Activated CD4-positive, alpha-beta memory T cell treated with anti-CD3 and anti-CD28 coated beads, Interleukin-2, amount 10 ng/mL, durations not matched to agents 7 days and 5 days (primary cell): ENCODE measurements at regions not wholly inside any gene's neighbourhood (a gene's known extent, or its start where the extent isn't known, plus 50 kb on each side); places are given as distances from the start of the nearest gene placed in this dataset.
A peak's percentile ranks its signal among the peaks of the same experiment; 100 is the strongest.

Experiments
- CTCF ChIA-PET: fragments of 350-600 bp; sonication (Branson Sonifier 250); formaldehyde crosslinking; loops from one replicate; lab custom pipeline; 2021; ENCODE audit warnings: antibody characterized with exemption, inconsistent platforms; lab: Charles Lee
- POLR2A ChIA-PET: fragments of 350-600 bp; sonication (Branson Sonifier 250); formaldehyde crosslinking; loops from one replicate; lab custom pipeline; 2021; ENCODE audit warnings: antibody characterized with exemption; lab: Charles Lee
- DNase-seq: peaks from one replicate; pipeline ENCODE4 v3.0.0-alpha.2; 2020
- H3K27ac Mint-ChIP-seq: one replicate; pipeline ENCODE4 v1.8.0; 2021; ENCODE audit warnings: mild to moderate bottlenecking, mixed read lengths
- H3K27me3 Mint-ChIP-seq: one replicate; pipeline ENCODE4 v1.8.0; 2021; ENCODE audit warnings: mixed read lengths
- H3K36me3 Mint-ChIP-seq: one replicate; pipeline ENCODE4 v1.8.0; 2021; ENCODE audit warnings: low read depth, mixed read lengths
- H3K4me1 Mint-ChIP-seq: one replicate; pipeline ENCODE4 v1.8.0; 2021; ENCODE audit warnings: mixed read lengths
- H3K4me3 Mint-ChIP-seq: one replicate; pipeline ENCODE4 v1.8.0; 2021; ENCODE audit warnings: mild to moderate bottlenecking, mixed read lengths
- H3K9me3 Mint-ChIP-seq: one replicate; pipeline ENCODE4 v1.8.0; 2021; ENCODE audit warnings: mixed read lengths

GRCh38 chr1:186620566-186621350 lies 59.5 kb downstream of the PTGS2 start:
- H3K27me3 Mint-ChIP-seq, result peaks cover 10% of the 10 kb centered on the region
- no peak for DNase-seq
- CTCF ChIA-PET, result no interaction called here
- POLR2A ChIA-PET, result no interaction called here
- no peak overlapping the region for H3K4me3 Mint-ChIP-seq
- no peak overlapping the region for H3K27ac Mint-ChIP-seq
- H3K9me3 Mint-ChIP-seq, result no peaks in the 10 kb centered on the region
- H3K36me3 Mint-ChIP-seq, result no peaks in the 10 kb centered on the region
- peaks cover 24% of the 10 kb centered on the region for H3K4me1 Mint-ChIP-seq

GRCh38 chr1:186618401-186619170 lies 61.6 kb downstream of the PTGS2 start:
- H3K27me3 Mint-ChIP-seq, result peaks cover 16% of the 10 kb centered on the region
- peak; percentile 63 for DNase-seq
- H3K36me3 Mint-ChIP-seq, result no peaks in the 10 kb centered on the region
- peaks cover 38% of the 10 kb centered on the region for H3K4me1 Mint-ChIP-seq
- H3K9me3 Mint-ChIP-seq, result no peaks in the 10 kb centered on the region
- ChIA-PET CTCF (interaction anchor here (1.5 kb wide), 2 partner anchors 15 to 215 kb away, joined by 4 to 6 read pairs; no protein-coding TSS in a partner anchor), POLR2A (interaction anchor here (1.0 to 1.5 kb wide), 2 partner anchors 10 to 244 kb away, joined by 3 to 6 read pairs; partner anchors contain the start of gene TPR)
- no peak overlapping the region for H3K27ac Mint-ChIP-seq
- H3K4me3 Mint-ChIP-seq, result peak overlapping the region; percentile 58

GRCh38 chr1:186617926-186618325 lies 62.3 kb downstream of the PTGS2 start:
- peaks cover 15% of the 10 kb centered on the region for H3K27me3 Mint-ChIP-seq
- H3K27ac Mint-ChIP-seq, result no peak overlapping the region
- H3K4me3 Mint-ChIP-seq, result peak overlapping the region; percentile 8
- POLR2A ChIA-PET, result interaction anchor here (1.0 to 1.5 kb wide), 2 partner anchors 9 to 243 kb away, joined by 3 to 6 read pairs; partner anchors contain the start of gene TPR
- no peaks in the 10 kb centered on the region for H3K36me3 Mint-ChIP-seq
- peaks cover 38% of the 10 kb centered on the region for H3K4me1 Mint-ChIP-seq
- H3K9me3 Mint-ChIP-seq, result no peaks in the 10 kb centered on the region
- CTCF ChIA-PET, result interaction anchor here (1.5 kb wide), 1 partner anchor 214 kb away, joined by 6 read pairs; no protein-coding TSS in a partner anchor
- DNase-seq, result no peak

DNA sequence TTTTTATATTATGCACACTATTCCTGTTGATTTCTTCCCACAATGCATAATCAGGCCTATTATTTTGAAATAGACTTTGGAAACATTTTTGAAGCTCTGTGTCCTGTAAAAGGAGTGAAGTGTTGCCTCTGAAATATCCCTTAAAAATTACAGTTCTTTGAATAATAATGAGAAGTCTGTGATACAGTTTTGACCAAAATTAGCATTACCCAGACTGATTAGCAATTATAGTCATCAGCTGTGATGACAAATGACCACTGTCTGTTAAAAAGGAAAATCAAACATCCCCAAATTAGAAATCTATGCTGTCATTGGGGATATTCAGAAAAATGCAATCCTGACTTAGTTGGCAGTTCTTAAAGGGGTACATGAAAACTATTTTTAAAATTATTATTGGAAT lies 63.7 kb downstream of the PTGS2 start:
- Mint-ChIP-seq H3K27ac (no peak overlapping the region), H3K9me3 (no peaks in the 10 kb centered on the region), H3K4me1 (peaks cover 38% of the 10 kb centered on the region), H3K27me3 (peaks cover 20% of the 10 kb centered on the region), H3K36me3 (no peaks in the 10 kb centered on the region), H3K4me3 (no peak overlapping the region)
- no peak for DNase-seq
- POLR2A ChIA-PET, result no interaction called here
- CTCF ChIA-PET, result no interaction called here

DNA sequence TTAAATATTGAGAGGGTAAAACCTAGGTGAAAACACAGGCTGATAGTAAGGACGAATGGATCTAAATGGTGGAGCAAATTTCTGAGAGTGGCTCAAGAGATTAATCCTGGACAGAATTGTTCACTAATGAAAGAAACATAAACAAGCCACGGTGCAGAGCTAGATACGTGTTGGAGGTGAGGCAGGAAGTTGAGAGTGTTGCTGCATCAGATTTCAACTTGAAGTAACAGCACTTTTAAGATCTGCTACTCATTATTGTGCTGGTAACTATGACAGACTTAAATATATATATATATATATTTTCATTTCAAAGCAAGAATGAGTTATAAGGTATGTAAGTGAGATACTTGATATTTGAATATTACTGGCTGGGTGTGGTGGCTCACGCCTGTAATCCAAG lies 64.9 kb downstream of the PTGS2 start:
- POLR2A ChIA-PET, result no interaction called here
- DNase-seq, result no peak
- CTCF ChIA-PET, result no interaction called here
- peaks cover 22% of the 10 kb centered on the region for H3K27me3 Mint-ChIP-seq
- H3K4me3 Mint-ChIP-seq, result no peak overlapping the region
- no peaks in the 10 kb centered on the region for H3K36me3 Mint-ChIP-seq
- no peaks in the 10 kb centered on the region for H3K9me3 Mint-ChIP-seq
- peaks cover 29% of the 10 kb centered on the region for H3K4me1 Mint-ChIP-seq
- no peak overlapping the region for H3K27ac Mint-ChIP-seq

DNA sequence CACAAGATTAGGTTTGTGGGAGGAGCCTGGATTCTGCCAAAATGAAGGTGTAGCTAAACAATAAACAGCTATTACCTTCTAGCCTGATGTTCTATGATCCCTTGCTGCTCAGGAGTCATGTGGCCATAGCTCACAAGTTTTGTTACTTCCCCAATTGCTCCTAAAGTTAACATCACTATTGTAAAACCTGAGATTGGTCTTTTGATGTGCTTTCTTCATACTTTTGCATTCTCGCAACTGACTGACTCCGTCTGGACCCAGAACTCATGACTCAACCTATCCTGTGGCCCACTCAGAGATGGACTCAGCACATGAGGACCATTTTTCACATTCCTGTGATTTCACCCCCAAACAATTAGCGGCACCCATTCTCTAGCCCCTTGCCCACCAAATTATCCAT lies 69.1 kb downstream of the PTGS2 start:
- POLR2A ChIA-PET, result no interaction called here

GRCh38 chr1:186609183-186609582 lies 71.0 kb downstream of the PTGS2 start:
- H3K4me3 Mint-ChIP-seq, result no peak overlapping the region
- H3K27me3 Mint-ChIP-seq, result peaks cover 21% of the 10 kb centered on the region
- H3K9me3 Mint-ChIP-seq, result no peaks in the 10 kb centered on the region
- peaks cover 2% of the 10 kb centered on the region for H3K4me1 Mint-ChIP-seq
- H3K27ac Mint-ChIP-seq, result no peak overlapping the region
- no peaks in the 10 kb centered on the region for H3K36me3 Mint-ChIP-seq
- ChIA-PET CTCF (no interaction called here), POLR2A (interaction anchor here (1.1 kb wide), 1 partner anchor 9 kb away, joined by 3 read pairs; no protein-coding TSS in a partner anchor)
- no peak for DNase-seq

More for the DNA sequence above, 69.1 kb downstream of the PTGS2 start:
- Mint-ChIP-seq H3K4me1 (peaks cover 15% of the 10 kb centered on the region), H3K27me3 (peaks cover 18% of the 10 kb centered on the region), H3K27ac (no peak overlapping the region), H3K9me3 (no peaks in the 10 kb centered on the region), H3K4me3 (no peak overlapping the region), H3K36me3 (no peaks in the 10 kb centered on the region)
- CTCF ChIA-PET, result interaction anchor here (1.4 kb wide), 1 partner anchor 366 kb away, joined by 4 read pairs; no protein-coding TSS in a partner anchor
- DNase-seq, result no peak

DNA sequence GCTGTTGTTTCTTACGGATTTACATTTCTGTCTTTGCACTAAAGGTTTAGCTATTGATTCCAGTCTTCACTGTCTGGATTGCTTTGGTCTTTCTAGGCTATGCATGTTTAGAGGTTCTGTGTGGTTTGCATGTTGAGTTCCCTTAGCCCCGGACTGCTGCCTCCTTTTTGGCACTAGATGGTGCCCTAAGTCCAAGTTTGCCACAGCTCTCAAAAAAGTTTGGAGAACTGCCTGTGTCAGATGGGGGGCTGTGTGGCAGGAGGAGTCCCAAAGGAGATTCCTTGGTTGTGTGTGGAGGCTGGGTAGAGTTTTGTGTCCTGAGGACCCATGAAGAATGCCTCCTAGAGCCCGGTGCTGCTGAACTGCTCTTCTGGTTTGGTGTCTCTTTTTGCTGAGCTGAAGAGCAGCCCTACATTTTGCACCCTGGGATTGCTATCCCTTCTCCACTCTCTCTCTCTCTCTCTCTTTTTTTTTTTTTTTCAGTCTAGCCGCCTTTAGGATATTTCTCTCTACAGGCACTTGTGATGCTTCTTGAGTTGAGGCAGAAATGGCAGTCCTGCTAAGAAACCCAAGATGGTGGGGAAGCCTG lies 74.4 kb downstream of the PTGS2 start:
- DNase-seq, result peak; percentile 36
- ChIA-PET CTCF (interaction anchor here (1.1 to 2.1 kb wide), 5 partner anchors 75 to 381 kb away, joined by 3 to 10 read pairs (median 3); no protein-coding TSS in a partner anchor), POLR2A (no interaction called here)
- Mint-ChIP-seq H3K9me3 (no peaks in the 10 kb centered on the region), H3K27me3 (peaks cover 14% of the 10 kb centered on the region), H3K27ac (no peak overlapping the region), H3K36me3 (no peaks in the 10 kb centered on the region), H3K4me1 (no peaks in the 10 kb centered on the region), H3K4me3 (no peak overlapping the region)

- peaks cover 28% of the 10 kb centered on the region for H3K27me3 Mint-ChIP-seq
- peaks cover 4% of the 10 kb centered on the region for H3K4me1 Mint-ChIP-seq
- ChIA-PET CTCF (no interaction called here), POLR2A (no interaction called here)
- no peak overlapping the region for H3K27ac Mint-ChIP-seq
- H3K4me3 Mint-ChIP-seq, result no peak overlapping the region
- H3K9me3 Mint-ChIP-seq, result peaks cover 2% of the 10 kb centered on the region
- DNase-seq, result no peak
- no peaks in the 10 kb centered on the region for H3K36me3 Mint-ChIP-seq
These were observed 84.3 kb downstream of the PTGS2 start for GRCh38 chr1:186595969-186596368.

GRCh38 chr1:186578325-186579016 lies 101.8 kb downstream of the PTGS2 start:
- Mint-ChIP-seq H3K36me3 (no peaks in the 10 kb centered on the region), H3K27me3 (no peaks in the 10 kb centered on the region), H3K9me3 (no peaks in the 10 kb centered on the region), H3K4me1 (no peaks in the 10 kb centered on the region), H3K4me3 (no peak overlapping the region), H3K27ac (no peak overlapping the region)
- CTCF ChIA-PET, result no interaction called here
- POLR2A ChIA-PET, result no interaction called here
- no peak for DNase-seq

DNA sequence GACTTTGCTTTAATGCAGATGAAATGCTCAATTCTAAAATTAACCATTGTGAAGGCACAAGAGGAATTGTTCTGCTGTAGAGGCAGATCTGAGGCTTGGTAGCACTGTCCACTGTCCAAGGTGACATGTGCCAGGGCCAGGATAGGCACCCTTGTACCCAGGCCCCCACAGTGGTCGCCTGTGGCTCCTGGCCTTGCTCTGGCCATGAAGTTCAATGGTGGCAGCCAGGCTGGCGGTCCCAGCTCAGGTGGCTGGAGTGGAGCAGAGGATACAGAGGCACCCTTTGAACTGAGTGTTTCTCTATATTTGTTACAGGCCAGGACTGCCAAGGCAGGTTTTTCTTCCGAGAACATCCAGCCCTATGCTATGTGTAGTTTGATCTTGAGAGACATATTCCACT lies 102.6 kb downstream of the PTGS2 start:
- POLR2A ChIA-PET, result no interaction called here
- Mint-ChIP-seq H3K4me3 (no peak overlapping the region), H3K4me1 (no peaks in the 10 kb centered on the region), H3K27me3 (no peaks in the 10 kb centered on the region), H3K27ac (no peak overlapping the region), H3K9me3 (no peaks in the 10 kb centered on the region), H3K36me3 (no peaks in the 10 kb centered on the region)
- DNase-seq, result no peak
- CTCF ChIA-PET, result no interaction called here

- no peak for DNase-seq
- Mint-ChIP-seq H3K4me3 (no peak overlapping the region), H3K4me1 (no peaks in the 10 kb centered on the region), H3K27ac (no peak overlapping the region), H3K27me3 (no peaks in the 10 kb centered on the region), H3K9me3 (no peaks in the 10 kb centered on the region), H3K36me3 (no peaks in the 10 kb centered on the region)
- ChIA-PET POLR2A (no interaction called here), CTCF (no interaction called here)
These were observed 103.0 kb downstream of the PTGS2 start for GRCh38 chr1:186577216-186577615.
